B cell (primary cell): ENCODE measurements at regions not wholly inside any gene's neighbourhood (a gene's known extent, or its start where the extent isn't known, plus 50 kb on each side); places are given as distances from the start of the nearest gene placed in this dataset.

ENCODE experiments used
- ATAC-seq: fragments of 200-7000 bp; cut with Tn5 transposase; one replicate; pipeline ENCODE4 v1.10.0; 2021; ENCODE audit warnings: low read depth, mild to moderate bottlenecking, moderate number of reproducible peaks, moderate library complexity
- CTCF ChIA-PET: fragments of 350-600 bp; sonication (Branson Sonifier 250); formaldehyde crosslinking; loops from one replicate; lab custom pipeline; 2021; ENCODE audit warnings: antibody characterized with exemption, inconsistent platforms; lab: Charles Lee
- POLR2A ChIA-PET: fragments of 350-600 bp; sonication (Branson Sonifier 250); formaldehyde crosslinking; loops from one replicate; lab custom pipeline; 2021; ENCODE audit warnings: antibody characterized with exemption; lab: Charles Lee
- DNase-seq: peaks from one replicate; pipeline ENCODE4 v3.0.0; 2013
- H2AFZ ChIP-seq: 2 replicates; pipeline ENCODE4 v1.6.1; 2012; ENCODE audit warnings: mild to moderate bottlenecking, low read depth, low read length; ENCODE audit not compliant: insufficient read depth, poor library complexity, severe bottlenecking
- H3K27ac ChIP-seq, 2 donors: 1 replicate in 1 of 2; 2 replicates in 1 of 2; pipeline ENCODE4 v1.5.1; 2012 to 2013; ENCODE audit warnings: low read length in 2 of 2, mild to moderate bottlenecking in 2 of 2, moderate library complexity in 1 of 2
- H3K27me3 ChIP-seq, 4 experiments: fragments of 200-600 bp in 1 of 4; sonication (generic) in 1 of 4; replicated peaks in 1 of 4; 1 replicate in 2 of 4; 2 replicates in 2 of 4; pipeline versions ENCODE4 v1.6.1 to v1.7.0; 2013 to 2016; ENCODE audit warnings: low read length in 3 of 4, mild to moderate bottlenecking in 2 of 4, mixed read lengths in 1 of 4, moderate library complexity in 1 of 4; ENCODE audit not compliant: insufficient read depth in 4 of 4, control insufficient read depth in 3 of 4; ENCODE audit errors: control extremely low read depth in 1 of 4
- H3K36me3 ChIP-seq, 2 experiments: replicated peaks in 1 of 2; 1 replicate in 1 of 2; 2 replicates in 1 of 2; pipeline versions ENCODE4 v1.6.1 to v1.7.1; 2013; ENCODE audit warnings: low read length in 1 of 2; ENCODE audit not compliant: insufficient read depth in 2 of 2, control insufficient read depth in 1 of 2; ENCODE audit errors: control extremely low read depth in 1 of 2, extremely low read depth in 1 of 2
- H3K4me1 ChIP-seq, 2 donors: fragments of 200-600 bp in 1 of 2; sonication (generic) in 1 of 2; 1 replicate in 1 of 2; 2 replicates in 1 of 2; pipeline versions ENCODE4 v1.5.1 to v1.6.1; 2013 to 2017; ENCODE audit warnings: low read length in 2 of 2; ENCODE audit not compliant: control insufficient read depth in 2 of 2, insufficient read depth in 2 of 2
- H3K4me2 ChIP-seq: replicated peaks from 2 replicates; pipeline ENCODE3; 2012; ENCODE audit warnings: mild to moderate bottlenecking, low read depth, low read length; ENCODE audit not compliant: poor library complexity, severe bottlenecking
- H3K4me3 ChIP-seq, 5 experiments: fragments of 200-600 bp in 1 of 5; sonication (generic) in 1 of 5; 1 replicate in 3 of 5; 2 replicates in 2 of 5; pipeline versions ENCODE4 v1.5.1 to v1.7.0; 2011 to 2016; ENCODE audit warnings: low read length in 4 of 5, mild to moderate bottlenecking in 4 of 5, low read depth in 2 of 5, control low read depth in 1 of 5, moderate library complexity in 1 of 5; ENCODE audit not compliant: insufficient read depth in 1 of 5; ENCODE audit errors: control extremely low read depth in 1 of 5, extremely low read depth in 1 of 5
- H3K79me2 ChIP-seq: fragments of 200-600 bp; sonication (generic); one replicate; pipeline ENCODE4 v1.6.0; 2016; ENCODE audit warnings: low read length; ENCODE audit not compliant: control insufficient read depth, insufficient read depth
- H3K9ac ChIP-seq: fragments of 200-600 bp; sonication (generic); 2 replicates; pipeline ENCODE4 v1.6.1; 2017; ENCODE audit warnings: mild to moderate bottlenecking, low read length, moderate library complexity
- H3K9me3 ChIP-seq, 3 donors: one replicate each; pipeline versions ENCODE4 v1.6.1 to v1.7.1; 2013; ENCODE audit warnings: low read length in 2 of 3; ENCODE audit not compliant: control insufficient read depth in 2 of 3, insufficient read depth in 1 of 3; ENCODE audit errors: control extremely low read depth in 1 of 3
- H4K20me1 ChIP-seq: 2 replicates; pipeline ENCODE4 v1.6.0; 2012; ENCODE audit warnings: mild to moderate bottlenecking, low read length; ENCODE audit not compliant: insufficient read depth, control insufficient read depth, poor library complexity, severe bottlenecking
- H3K27ac Mint-ChIP-seq: one replicate; pipeline ENCODE4 v1.8.0; 2021; ENCODE audit warnings: mixed read lengths
- H3K27me3 Mint-ChIP-seq: one replicate; pipeline ENCODE4 v1.8.0; 2021; ENCODE audit warnings: mixed read lengths
- H3K4me1 Mint-ChIP-seq: one replicate; pipeline ENCODE4 v1.8.0; 2021; ENCODE audit warnings: mixed read lengths
- H3K4me3 Mint-ChIP-seq: one replicate; pipeline ENCODE4 v1.8.0; 2021; ENCODE audit warnings: mixed read lengths
- H3K9me3 Mint-ChIP-seq: one replicate; pipeline ENCODE4 v1.8.0; 2022; ENCODE audit warnings: mixed read lengths; ENCODE audit not compliant: insufficient read depth
- CTCF ChIP-seq: fragments of 200-600 bp; IDR thresholded peaks from one replicate; pipeline ENCODE4 v1.8.0; 2022; ENCODE audit warnings: antibody characterized with exemption, mild to moderate bottlenecking
- EZH2 ChIP-seq: IDR thresholded peaks from 2 replicates; pipeline ENCODE4 v1.6.1; 2012; ENCODE audit warnings: borderline replicate concordance, low read depth, mild to moderate bottlenecking, moderate library complexity, low read length; ENCODE audit not compliant: insufficient read depth, poor library complexity, severe bottlenecking
- WGBS: methylation state at CpG from one replicate; pipeline ENCODE4 v1.1.5; 2013; ENCODE audit warnings: missing lambda C conversion rate; ENCODE audit not compliant: insufficient coverage; 5-methylcytosine and 5-hydroxymethylcytosine counted together
- intact Hi-C: fragments of 100-400 bp; cut with micrococcal nuclease; formaldehyde crosslinking; loops from one replicate; pipeline ENCODE4 v1.10.0; 2022

DNA sequence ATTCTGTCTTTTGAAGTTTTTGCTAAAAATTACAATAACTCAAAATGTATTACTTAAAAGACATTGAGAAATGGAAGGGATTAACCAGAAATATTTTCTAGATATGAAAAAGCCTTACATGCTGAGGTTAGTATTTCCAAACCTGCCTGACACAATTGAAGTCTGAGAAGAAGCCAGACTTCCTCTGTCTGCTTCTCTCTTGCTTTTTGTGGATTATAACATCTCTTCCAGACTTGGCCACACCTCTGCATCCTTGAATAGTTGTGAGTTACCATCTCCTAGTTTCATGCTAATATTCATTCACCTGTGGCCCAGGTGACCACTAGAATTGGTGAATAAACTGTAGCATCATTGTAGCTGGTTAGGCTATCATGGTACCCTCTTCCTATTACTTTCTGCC, 497.6 kb downstream of the SLC16A7 start:
- Mint-ChIP-seq H3K4me3 (no peak overlapping the region), H3K27ac (no peak overlapping the region), H3K9me3 (no peaks in the 10 kb centered on the region), H3K27me3 (no peaks in the 10 kb centered on the region), H3K4me1 (no peaks in the 10 kb centered on the region)
- no peak for ATAC-seq
- Histone ChIP-seq H3K27me3 (no peaks in the 10 kb centered on the region), H3K27ac (no peak overlapping the region), H3K36me3 (no peaks in the 10 kb centered on the region), H4K20me1 (no peaks in the 10 kb centered on the region), H3K4me1 (no peaks in the 10 kb centered on the region), H3K79me2 (no peaks in the 10 kb centered on the region), H3K9me3 (peaks cover 0 to 1% (median 0%) of the 10 kb centered on the region in 3 donors), H3K4me2 (no peak overlapping the region), H3K9ac (no peak overlapping the region), H2AFZ (no peak overlapping the region), H3K4me3 (no peak overlapping the region)
- no peak for DNase-seq
- no peak for TF ChIP-seq EZH2
- no peak for TF ChIP-seq CTCF
- intact Hi-C loops, result no loop called here
- POLR2A ChIA-PET, result no interaction called here
- CTCF ChIA-PET, result no interaction called here

- TF ChIP-seq EZH2, result no peak
- no peak for TF ChIP-seq CTCF
- Mint-ChIP-seq H3K9me3 (no peaks in the 10 kb centered on the region), H3K27me3 (no peaks in the 10 kb centered on the region), H3K27ac (no peak overlapping the region), H3K4me3 (no peak overlapping the region), H3K4me1 (no peaks in the 10 kb centered on the region)
- Histone ChIP-seq H2AFZ (no peak overlapping the region), H3K79me2 (no peaks in the 10 kb centered on the region), H3K36me3 (no peaks in the 10 kb centered on the region), H3K27ac (no peak overlapping the region), H3K4me3 (no peak overlapping the region), H3K9me3 (peaks cover 0 to 4% (median 1%) of the 10 kb centered on the region in 3 donors), H3K4me1 (no peaks in the 10 kb centered on the region), H3K9ac (no peak overlapping the region), H3K4me2 (no peak overlapping the region), H3K27me3 (no peaks in the 10 kb centered on the region), H4K20me1 (no peaks in the 10 kb centered on the region)
- intact Hi-C loops, result no loop called here
- ChIA-PET POLR2A (no interaction called here), CTCF (no interaction called here)
- ATAC-seq (no peak), DNase-seq (no peak)
- WGBS, result no CpG with 5 or more reads among the region's 1 CpG
These were observed 498.6 kb downstream of the SLC16A7 start for GRCh38 chr12:60094436-60094835.
